Mammary epithelial cell (primary cell): ENCODE measurements at regions not wholly inside any gene's neighbourhood (a gene's known extent, or its start where the extent isn't known, plus 50 kb on each side); places are given as distances from the start of the nearest gene placed in this dataset.

Source experiments
- CTCF ChIP-seq, 2 donors: IDR thresholded peaks in 1 of 2; conservative IDR thresholded peaks in 1 of 2; 2 replicates each; pipeline ENCODE4 v1.5.1; 2011 to 2012; ENCODE audit warnings: inconsistent platforms in 2 of 2, low read length in 2 of 2, mild to moderate bottlenecking in 2 of 2, control low read depth in 1 of 2, low read depth in 1 of 2; ENCODE audit not compliant: insufficient read depth in 1 of 2; ENCODE audit errors: extremely low read depth in 1 of 2
- EZH2 ChIP-seq: IDR thresholded peaks from 2 replicates; pipeline ENCODE4 v1.6.1; 2012; ENCODE audit warnings: low read length, inconsistent platforms, borderline replicate concordance

- TF ChIP-seq CTCF (conservative IDR thresholded peaks at IDR 0.05 in 1 of 2, IDR thresholded peaks at IDR 0.05 in 1 of 2; ENCODE audit: extremely low read depth in 1 of 2, insufficient read depth in 1 of 2, low read depth in 1 of 2, low read length in 2 of 2): no peak
- no peak for TF ChIP-seq EZH2
Measured at GRCh38 chr3:3743754-3744153, 55.5 kb upstream of the LRRN1 start.
